HG03575 (cell line): ENCODE measurements at regions not wholly inside any gene's neighbourhood (a gene's known extent, or its start where the extent isn't known, plus 50 kb on each side); places are given as distances from the start of the nearest gene placed in this dataset.

ENCODE experiments used
- ATAC-seq: cut with Tn5 transposase; IDR thresholded peaks from one replicate; pipeline ENCODE4 v1.9.1; 2021; ENCODE audit not compliant: unreplicated experiment, insufficient number of reproducible peaks, low FRiP score; ENCODE audit errors: extremely low read depth

DNA sequence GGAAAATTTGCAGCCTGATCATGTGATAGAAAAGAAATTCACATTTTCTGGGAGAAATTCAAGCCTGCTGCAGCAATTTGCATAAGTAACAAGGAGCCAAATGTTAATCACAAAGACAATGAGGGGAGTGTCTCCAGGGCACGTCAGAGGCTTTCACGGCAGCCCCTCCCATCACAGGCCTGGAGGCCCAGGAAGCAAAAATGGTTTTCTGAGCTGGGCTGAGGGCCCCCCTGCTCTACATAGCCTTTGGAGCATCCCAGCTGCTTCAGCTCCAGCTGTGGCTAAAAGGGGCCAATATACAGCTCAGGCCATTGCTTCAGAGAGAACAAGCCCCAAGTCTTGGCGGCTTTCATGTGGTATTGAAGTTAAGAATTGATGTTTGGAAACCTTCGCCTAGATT lies 445.3 kb upstream of the ZEB2 start:
- ATAC-seq: no peak

DNA sequence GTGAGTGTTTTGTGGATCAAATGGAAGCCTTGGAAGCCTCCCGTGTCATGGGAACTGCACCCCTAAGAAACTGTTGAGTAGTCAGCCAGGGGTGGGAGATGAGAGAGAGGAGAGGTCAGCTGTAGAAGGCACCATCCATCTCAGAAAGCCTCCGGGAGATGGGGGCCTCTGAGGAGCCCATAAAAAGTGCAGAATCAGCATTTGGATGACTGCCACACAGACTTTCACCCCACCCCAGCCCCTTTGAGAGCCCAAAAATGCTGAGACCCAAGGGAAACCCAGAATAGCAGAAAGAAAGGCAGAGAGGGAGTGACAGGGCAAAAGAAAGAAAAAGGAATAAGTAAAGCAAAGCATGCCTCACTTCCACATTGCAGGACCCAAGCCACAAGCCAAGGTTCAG lies 443.1 kb upstream of the ZEB2 start:
- ATAC-seq: no peak

DNA sequence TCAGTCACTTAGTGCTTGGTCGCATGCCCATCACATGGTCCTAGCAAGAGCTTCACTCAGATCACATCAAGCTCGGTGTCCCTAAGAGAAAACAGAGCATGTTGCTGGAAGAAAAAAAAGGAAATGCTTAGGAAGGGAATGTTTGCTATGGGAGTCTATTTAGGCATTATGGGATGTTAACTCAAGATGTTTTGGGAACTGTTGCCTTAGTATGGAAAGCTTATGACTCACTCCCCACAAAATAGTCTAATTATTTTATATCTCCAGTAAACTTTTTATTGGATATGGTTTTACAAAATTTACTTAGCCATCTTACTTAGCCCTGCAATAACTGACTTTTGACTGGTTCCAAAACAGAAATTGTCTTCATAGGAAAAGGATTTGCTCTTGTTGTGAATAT lies 439.5 kb upstream of the ZEB2 start:
- no peak for ATAC-seq

DNA sequence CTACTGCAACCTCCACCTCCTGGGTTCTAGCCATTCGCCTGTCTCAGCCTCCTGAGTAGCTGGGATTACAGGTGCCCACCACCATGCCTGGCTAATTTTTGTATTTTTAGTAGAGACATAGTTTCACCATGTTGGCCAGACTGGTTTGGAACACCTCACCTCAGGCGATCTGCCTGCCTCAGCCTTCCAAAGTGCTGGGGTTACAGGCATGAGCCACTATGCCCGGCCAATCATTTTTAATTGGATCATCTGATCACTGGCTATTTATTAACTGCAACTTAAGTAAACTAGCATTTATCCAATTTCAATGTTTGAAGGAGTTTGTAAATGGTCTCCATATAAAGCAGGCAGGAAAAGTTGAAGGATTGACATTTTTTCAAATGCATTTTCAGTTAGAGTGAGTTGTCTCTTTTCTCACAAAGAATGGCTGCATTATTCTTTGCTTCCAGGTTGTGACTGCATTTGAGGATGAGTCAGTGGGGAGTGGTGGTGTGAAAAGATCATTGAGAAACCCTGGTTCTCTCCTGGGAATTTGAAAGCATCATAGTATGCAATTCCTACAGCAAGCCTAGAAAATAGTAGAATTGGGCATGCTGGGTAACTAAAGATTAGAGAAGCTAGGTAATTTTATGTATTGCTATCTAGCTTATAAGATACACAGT lies 431.1 kb upstream of the ZEB2 start:
- ATAC-seq: no peak

DNA sequence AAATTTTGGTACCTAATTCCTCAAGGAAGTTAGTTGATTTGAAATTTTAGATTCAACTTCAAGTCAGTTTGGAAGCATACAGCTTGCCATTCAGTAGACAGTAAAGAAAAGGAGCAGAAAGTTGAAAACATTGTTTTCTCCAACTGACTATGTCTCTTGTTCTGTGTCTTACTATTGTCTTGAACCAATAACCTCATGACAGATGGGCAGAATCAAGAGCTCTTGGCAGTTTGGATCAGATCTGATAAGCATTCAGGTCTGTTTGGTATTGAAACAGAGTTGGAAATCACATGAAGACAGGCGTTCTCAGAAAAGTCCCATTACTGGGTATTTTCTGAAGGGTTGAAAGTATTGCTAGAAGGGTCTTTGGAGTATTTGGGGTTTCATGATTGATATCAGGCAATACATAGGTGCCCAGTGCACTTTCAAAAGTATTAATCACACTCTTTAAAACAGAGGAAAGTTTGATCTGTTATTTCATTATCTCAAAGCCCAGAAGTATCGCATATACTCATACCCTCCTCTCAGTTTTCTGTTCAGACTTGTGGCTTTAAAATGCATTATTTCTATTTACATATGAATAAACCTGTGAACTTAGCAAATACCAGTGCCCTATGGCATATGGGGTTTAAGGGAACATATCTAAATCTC lies 428.4 kb upstream of the ZEB2 start:
- ATAC-seq: no peak

DNA sequence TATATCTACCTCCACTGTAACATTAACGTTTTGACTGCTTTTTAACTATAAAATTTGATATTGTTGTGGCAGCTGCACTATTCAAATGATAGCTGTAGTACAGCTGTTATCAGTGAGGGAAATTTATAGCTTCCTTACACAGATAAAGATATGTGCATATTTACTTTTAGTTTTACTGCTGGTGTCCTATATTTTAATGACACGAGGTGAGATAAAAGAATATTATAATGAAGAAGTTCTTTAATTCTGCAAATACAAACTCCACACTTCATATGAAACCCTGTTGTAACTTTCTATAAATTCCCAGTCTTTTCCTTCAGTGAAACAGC lies 427.8 kb upstream of the ZEB2 start:
- no peak for ATAC-seq

DNA sequence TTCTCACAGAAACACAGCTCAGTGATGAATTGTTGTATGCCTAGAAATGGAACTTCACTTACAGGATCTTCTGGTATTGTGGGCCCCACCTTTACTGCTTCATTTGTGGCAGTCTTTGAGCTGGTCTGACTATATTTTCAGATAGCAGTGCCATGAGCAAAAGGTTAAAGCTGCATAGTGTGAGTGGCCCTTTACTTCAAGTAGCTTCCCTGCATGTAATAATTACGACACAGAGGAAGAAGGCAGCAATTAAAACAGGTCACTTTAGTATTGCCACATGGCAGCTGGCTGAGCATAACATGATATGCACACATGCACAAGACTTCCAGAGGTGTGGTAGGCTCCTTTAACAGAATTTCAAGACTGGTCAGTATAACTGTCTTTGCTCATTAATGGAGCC lies 426.3 kb upstream of the ZEB2 start:
- no peak for ATAC-seq

DNA sequence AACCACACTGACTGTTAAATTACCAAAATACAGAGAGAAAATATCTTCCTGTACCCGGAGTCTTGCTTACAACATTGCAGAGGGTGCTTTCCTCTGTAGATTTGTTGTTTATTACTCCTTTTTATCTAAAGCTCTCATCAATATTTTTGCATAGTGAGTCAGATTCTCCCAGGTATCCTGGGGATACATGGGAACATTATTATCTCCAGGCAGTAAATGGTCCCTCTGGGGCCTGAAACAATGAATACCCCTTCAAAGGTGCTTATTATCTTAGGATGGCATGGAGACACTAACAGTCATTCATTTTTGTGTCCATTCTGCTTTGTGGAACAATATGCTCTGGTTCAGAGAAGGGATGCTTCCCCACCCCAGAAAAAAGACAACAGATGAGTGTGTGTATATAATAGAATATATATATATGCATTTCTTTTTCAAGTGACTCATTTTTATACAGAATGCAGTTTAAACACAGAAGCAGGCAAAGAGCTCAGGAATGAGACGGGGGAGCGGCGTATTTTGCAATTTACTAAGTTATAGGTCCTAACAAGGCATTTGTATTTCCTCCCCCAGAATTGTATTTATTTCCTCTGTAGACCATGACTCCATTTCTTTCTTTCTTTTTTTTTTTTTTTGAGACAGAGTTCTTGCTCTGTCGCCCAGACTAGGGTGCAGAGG lies 424.8 kb upstream of the ZEB2 start:
- no peak for ATAC-seq

DNA sequence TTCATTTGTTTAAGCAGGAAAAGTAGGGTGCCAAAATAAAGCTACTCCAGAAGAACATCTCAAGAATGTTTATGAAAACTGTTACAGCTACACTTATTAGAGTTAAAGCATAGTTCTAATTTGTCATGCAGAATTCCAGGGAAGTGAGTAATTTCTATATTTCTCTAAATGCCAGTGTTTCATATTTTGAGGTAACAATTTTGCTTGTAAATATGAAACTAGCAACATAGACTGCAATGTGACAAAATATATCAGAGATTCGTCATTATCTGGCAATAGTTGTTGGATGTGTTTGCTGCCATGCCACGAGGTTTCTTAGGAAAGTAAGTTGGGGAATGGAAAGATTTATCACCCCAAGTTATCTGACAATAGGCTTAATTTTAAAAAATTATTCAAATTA lies 424.1 kb upstream of the ZEB2 start:
- ATAC-seq: no peak

DNA sequence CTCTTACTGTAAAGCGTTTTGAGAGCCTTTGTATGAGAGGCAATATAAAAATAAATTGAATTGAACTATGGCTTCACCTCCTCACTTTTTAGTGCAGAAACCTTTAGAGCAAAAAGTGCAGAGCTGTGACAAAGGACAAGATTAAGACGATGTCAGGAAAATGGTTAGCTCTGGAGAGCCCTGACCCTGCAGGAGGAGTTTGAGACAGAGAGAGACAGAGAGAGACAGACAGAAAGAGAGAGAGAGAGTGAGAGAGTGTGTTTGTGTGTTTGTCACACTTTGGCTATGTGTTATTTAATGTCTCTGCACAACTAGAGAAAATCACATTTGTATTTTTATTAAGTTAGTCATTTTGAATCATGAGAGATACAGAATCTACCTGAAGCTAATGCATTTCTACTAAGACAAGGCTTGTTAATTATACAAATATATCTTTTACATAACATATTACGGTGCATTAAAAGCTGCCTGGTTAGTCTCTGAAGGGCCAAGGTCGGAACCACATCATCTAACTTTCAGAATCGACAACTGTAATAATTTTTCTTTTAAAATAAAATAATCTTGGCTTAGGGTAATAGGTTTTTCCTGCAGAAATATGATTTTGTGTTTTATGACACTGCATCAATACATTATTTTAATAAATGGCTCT lies 423.5 kb upstream of the ZEB2 start:
- no peak for ATAC-seq

DNA sequence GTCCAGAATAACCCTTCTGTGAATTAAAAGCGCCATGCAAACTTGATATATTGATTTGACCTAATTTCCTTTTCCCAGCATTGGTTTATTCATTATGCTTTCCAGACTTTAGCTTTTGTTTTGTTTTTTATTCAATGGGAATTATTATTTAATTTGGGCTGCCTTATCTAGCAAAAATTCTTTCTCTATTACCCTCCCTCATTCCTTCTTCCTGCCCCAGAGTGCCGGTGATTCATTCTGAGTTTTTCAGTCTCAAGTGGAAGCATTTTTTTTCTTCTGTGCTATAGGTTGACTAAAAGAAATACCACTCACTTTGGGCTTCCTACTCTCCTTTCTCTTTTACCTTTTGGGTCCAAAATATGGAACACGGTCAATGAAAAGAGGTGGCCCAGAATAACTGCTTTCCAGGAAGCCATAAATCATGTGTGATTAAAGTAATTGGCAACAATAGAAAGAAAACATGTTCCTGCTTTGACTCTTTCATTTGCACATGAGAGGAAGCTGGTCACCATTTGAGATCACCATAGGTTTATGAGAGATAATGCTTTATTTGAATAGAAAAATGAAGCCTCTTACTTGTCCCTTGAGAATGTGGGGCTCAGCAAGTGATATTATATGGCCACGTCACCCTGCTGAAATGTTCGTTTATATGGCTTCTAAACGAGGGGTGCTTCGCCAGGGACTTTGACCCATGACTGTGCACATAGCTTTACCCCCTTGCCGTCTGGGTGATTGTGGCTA lies 422.8 kb upstream of the ZEB2 start:
- ATAC-seq: no peak

DNA sequence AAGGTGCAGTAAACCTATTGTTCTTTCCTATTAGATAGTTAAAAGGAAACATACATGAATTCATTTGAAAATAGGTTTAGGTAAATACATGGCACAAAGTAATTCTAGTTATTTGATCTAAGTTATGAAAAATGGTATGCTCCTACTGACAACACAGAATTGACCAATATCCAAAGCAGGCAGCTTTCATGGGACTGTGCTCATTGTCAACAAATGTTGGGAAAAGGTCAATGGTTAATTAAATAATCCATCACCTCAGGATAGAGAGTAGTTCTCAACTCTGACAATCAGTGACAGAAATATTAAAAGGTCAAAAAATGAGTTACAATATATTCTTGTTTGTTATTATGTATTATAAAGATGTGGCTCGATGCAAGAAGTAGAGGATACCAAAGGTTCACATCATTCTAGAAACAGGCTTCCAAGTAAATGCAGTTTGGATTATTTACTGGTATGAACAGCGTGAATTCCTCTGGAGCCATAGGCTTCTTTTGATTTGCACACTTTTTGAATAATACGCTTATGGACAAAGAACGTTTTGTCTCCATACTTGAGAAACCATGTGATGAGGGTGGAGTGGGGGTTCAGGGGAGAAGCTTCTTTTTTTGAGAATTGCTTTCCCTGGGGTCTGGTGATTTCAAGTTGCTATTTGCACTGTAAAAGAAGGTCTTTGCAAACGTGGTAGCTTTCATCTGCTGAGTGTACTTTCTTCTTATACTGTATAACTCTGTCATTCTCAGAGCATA lies 422.0 kb upstream of the ZEB2 start:
- no peak for ATAC-seq

DNA sequence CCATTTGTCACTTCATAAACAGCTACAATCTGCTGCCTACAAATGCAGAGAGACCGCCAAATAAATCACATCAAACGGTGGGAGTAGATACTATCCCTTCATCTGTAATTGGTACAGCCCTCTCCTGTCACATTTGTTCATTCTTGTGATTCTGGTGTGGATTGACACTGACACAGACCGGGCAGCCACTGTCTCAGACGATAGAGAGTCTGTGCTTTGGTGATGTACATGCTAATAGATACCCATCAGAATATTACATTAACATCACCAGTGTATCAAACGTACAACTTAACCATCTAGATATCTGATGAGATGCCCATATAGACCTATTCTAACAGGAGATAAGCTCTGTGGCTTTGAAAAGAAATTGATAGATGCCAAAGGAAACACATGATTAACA lies 419.7 kb upstream of the ZEB2 start:
- ATAC-seq: no peak

DNA sequence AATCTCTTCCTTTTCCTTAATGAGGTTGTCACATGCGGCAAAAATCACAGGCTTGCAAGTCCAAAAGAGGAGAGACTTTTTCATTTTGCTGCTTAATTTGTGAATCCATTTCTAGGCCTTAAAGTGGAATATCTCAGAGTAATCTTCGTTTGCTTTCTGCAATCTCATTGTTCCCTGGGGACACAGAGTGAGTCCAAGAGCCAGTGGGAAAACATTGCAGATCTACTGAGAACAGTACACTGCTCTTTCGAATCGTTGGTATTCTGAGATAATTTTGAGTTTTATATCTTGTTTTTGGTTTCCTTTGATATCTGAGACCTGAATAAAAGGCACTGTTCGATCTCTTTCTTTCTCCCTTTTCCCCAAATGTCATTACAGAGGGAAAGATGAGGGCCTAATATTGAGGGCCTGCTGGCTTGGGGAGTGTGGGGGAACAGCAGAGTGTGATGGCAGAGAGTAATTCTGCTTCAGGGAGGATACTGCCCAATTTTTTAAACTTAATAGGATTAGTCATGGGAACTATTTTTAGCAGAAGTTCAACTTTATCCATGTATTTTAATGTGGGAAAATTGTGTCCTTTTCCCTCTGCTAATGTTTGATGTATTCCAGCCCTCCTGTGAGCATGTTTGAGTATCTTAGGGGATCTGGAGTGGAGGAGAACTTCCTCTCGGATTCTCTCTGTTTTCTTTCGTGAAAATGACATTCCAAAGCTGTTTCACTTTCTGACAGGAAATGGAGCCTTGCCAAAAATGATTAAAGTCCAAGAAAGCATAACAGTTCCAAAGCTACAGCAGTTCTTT lies 418.2 kb upstream of the ZEB2 start:
- ATAC-seq: no peak

DNA sequence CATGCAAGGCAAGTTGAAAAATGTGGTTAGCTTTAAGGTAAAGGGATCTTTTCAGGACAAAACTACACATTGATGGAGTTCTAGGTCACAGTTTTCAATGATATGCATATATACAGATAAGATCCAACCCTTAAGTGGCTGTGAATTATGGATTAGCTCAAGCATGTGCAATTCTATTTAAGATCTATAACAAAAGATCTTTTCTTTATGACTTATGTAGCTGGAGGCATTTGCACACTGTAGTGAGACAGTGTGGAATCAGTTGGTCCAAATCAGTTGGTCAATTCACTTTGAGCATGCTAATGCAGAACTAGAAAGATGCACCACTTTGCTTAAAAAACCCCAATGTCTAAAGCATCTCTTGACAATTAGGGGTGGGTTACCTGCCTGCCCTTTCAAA lies 417.1 kb upstream of the ZEB2 start:
- no peak for ATAC-seq

DNA sequence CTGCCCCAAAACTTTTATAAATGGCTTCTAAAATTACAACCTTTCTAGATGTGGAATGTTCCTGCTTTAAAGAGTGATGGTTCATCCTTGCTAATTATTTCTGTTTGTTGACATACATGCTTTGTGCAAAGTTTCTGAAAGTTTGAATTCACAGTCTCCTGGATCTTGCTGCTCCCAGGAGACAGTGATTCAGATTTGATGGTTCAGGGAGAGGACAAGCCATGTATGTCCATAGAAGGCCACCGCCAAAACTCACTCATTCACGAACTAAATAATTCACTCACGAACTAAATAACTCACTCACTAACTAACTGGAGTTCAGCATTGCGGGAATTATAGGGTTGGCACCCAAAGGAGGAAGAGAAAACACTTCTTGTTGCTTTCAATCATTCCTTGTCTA lies 416.5 kb upstream of the ZEB2 start:
- no peak for ATAC-seq

DNA sequence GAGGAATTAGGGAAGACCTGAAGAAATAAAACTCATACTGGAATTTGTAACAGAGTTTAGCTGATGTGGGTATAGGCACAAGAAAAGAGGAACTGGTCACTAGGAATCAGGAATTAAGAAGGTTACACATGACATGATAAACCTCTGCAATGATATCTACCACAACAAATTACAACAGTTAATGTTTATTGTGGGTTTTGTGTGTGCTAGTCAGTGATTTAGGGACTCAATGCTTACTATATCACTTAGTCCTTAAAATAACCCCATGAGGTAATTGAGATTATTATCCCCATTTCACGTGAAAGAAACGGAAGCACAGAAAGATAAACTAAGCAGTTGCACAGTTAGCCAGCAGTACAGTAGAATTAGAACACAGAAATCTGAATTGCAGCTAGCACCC lies 415.8 kb upstream of the ZEB2 start:
- no peak for ATAC-seq

DNA sequence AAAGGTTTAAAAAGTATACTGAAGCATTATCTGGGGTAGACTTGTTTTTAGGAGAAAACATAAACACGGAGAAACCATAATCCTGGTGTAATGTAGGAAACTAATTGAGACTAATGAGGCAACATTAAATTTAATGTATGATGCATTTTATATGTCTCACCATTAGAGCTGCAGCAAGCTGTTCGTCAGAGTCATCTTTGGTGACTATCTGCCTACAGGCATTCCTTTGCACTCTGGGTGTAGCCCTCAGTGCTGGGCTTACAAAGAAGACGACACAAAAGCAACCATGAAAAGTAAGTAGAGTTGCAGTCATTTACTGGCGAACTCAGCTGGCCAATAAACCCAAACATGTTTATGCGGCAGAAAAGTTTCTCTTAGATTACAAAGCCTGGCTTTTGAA lies 415.3 kb upstream of the ZEB2 start:
- no peak for ATAC-seq
